AG08396 (cell line): ENCODE measurements at regions not wholly inside any gene's neighbourhood (a gene's known extent, or its start where the extent isn't known, plus 50 kb on each side); places are given as distances from the start of the nearest gene placed in this dataset.
"Not testable (repeated sequence)": the region's sequence is repeated elsewhere in the genome, so short reads cannot be mapped to it uniquely, and the experiment has no call there.

Experiments
- DNase-seq: peaks from one replicate; pipeline ENCODE4 v3.0.0; 2012; ENCODE audit warnings: low spot score, mixed read lengths

- DNase-seq, result no peak
Observed at GRCh38 chr5:39650008-39650762, 225.4 kb upstream of the DAB2 start.

- no peak for DNase-seq
Observed at GRCh38 chr5:39648848-39649227, 224.1 kb upstream of the DAB2 start.

GRCh38 chr5:39648085-39648847, 223.5 kb upstream of the DAB2 start:
- no peak for DNase-seq

DNA sequence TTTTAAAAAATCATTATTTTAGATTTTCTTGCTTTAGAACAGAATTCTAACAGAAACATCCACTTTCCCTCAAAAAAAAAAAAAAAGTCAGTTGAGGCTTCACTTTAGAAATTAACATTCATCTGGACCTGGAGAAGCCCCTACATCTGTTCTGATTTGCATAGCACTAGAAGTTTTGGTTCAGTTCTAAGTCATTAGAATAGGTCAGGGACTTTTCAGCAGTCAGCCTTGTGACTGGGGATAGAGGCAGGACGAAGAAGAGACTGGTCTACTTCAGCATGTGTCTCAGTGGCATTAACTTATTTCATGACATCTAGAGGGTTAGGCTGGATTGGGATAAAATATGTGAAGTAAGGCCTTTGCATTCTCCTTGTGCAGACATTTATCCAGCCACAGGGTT, 215.8 kb upstream of the DAB2 start:
- no peak for DNase-seq

DNA sequence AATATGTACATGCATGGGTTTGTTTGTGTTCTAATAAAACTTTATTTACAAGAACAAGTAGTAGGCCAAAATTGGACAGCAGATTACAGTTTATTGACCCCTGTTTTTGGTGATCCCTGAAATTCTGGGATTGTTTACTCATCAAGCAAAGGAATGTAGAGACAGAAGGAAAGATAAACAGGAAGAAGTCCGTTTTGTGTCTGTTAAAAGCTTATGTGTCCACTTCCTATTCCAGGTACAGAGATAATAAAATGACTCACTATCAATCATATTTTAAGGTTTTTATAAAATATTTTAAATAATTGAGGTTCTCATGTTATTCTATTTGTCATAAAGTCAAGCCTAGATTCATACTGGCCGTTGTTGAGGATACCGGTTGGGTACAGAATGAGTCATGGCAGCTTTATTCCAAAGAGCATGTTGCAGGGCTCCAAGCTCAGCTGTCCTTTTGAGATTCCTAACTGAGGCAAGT, 214.9 kb upstream of the DAB2 start:
- DNase-seq, result peak; percentile 29

DNA sequence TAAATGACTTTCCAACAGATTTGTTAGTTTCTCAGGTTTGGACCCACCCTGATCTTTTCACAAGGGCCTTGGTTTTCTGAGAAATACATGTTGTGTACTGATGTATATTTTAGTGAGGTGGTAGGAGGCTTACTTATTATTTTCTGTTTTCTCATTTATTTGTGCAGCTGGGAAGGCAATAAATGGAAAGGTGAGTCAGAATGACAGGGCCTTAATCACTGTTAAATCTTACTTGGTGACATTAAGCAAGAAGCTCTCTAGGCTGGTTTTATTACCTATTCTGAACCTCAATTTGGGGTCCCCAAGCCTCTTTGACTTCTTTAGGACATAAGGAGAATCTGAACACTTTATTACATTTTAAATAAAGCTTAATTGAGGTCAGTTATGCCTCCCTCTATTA, 214.0 kb upstream of the DAB2 start:
- DNase-seq, result no peak

DNA sequence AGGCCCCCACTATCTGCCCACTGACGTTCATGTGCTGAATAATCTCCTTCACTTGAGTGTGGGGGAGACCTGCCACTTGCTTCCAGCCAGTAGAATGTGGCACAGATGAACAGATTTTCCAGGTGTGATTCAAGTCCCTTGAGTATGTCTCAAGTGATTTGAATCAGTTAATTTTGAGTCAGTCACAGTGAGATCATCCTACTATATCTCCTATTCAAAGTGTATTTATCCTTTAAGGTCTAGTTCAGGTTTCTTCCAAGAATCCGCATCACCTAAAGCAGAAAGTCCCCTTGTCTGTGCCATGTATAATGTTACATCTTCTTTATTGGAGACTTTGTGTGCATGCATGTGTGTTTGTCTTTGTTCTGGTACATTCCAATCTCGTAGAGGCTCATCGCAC, 208.3 kb upstream of the DAB2 start:
- DNase-seq, result no peak

DNA sequence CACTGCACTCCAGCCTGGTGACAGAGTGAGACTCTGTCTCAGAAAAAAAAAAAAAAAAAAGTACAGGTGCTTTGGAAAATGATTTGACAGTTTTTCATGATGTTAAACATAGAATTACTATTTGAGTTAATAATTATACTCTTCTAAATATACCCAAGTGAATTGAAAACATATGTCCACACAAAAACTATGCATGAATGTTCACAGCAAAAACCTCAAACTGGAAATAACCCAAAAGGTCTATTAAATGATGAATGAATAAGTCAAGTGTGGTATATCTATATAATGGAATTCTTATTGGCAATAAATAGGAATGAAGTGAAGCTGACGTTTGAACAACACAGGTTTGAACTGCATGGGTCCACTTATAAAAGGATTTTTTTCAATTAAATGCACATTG, 207.2 kb upstream of the DAB2 start:
- no peak for DNase-seq

- no peak for DNase-seq
Observed at GRCh38 chr5:39629946-39630345, 205.2 kb upstream of the DAB2 start.

GRCh38 chr5:39628348-39628747, 203.6 kb upstream of the DAB2 start:
- no peak for DNase-seq

DNA sequence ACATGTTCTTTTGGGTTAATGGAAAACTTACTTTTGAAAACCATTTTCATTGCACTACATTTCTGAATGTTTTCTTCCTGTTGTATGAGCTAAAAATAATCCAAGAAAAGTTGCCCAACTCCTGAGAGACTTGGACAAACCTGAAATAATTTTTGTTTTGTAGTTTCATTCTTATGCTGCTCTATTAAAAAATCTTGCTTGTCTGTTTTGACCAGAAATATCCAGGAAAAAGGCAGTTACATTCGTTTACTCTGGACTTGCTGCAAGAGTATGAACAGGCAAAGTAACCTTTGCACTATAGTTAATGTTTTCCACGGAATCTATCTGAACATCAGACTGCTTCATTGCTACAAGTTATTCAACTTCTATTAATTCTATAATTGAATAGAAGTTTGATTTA, 200.1 kb upstream of the DAB2 start:
- DNase-seq, result no peak

- peak; percentile 35 for DNase-seq
Observed at GRCh38 chr5:39624268-39624886, 199.6 kb upstream of the DAB2 start.

GRCh38 chr5:39623291-39623865, 198.6 kb upstream of the DAB2 start:
- no peak for DNase-seq

GRCh38 chr5:39622281-39622680, 197.5 kb upstream of the DAB2 start:
- no peak for DNase-seq

DNA sequence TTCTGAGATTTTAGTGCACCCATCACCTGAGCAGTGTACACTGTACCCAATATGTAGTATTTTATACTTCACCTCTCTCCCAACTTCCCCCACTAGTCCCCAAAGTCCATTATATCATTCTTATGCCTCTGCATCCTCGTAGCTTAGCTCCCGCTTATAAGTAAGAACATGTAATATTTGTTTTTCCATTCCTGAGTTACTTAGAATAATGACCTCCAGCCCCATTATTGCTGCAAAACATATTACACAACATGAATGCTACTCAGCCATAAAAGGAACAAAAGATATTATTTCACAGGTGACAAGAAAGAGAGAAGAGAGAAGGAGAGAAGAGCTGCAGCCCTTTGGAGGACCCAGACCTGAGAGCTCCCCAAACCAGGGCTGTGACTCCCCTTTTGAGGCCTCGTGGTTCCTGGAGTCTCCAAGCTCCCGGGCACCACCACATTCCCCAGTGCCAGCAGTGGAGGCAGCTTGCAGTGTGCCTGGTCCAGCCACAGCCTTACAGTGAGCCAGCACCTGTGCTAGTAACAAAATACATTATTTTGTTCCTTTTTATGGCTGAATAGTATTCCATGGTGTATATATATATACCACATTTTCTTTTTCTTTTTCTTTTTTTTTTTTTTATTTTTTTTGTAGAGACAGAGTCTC, 194.5 kb upstream of the DAB2 start:
- no peak for DNase-seq

DNA sequence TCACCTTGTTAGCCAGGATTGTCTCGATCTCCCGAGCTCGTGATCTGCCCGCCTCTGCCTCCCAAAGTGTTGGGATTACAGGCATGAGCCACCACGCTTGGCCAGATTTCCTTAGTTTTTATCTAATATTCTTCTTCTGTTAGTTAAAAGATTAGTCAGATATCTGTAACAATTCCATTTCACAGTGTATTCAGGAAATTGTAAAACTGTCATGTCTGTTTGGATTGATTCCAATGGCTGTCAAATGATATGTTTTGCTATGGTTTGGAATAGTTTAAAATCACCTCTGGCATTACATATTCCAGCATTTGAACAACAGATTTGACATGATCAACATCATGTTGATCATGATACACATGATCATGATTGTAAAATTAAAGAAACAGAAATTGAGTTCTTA, 193.6 kb upstream of the DAB2 start:
- DNase-seq, result no peak

DNA sequence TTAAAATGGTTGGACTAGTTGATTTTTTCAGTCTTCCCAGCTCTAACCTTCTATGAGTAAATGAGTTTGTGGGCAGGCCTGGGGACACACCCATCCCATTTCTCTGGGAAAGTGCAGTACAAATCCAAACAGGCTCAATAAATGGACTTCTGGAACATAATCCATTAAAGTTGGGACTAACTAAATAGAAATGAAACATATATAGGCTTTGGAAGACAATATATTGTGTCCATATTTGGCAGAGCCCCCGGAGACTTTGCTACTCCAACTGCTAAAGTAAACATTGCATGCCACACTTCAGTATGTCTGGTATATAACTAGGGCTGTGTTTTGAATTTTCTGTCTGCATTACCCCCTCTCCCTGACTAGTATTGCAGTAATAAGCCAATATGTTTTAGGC, 191.4 kb upstream of the DAB2 start:
- no peak for DNase-seq

DNA sequence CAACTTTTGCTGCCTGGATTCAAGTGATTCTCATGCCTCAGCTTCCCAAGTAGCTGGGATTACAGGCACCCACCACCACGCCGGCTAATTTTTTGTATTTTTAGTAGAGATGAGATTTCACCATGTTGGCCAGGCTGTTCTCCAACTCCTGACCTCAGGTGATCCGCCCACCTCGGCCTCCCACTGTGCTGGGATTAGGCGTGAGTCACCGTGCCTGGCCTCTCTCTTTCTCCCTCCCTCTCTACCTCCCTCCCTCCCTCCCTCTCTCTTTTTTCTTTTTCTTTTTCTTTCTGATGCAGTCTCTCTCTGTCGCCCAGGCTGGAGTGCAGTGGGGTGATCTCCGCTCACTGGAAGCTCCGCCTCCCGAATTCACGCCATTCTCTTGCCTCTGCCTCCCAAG, 186.3 kb upstream of the DAB2 start:
- not testable (repeated sequence) for DNase-seq

GRCh38 chr5:39608024-39608423, 183.2 kb upstream of the DAB2 start:
- DNase-seq, result no peak

DNA sequence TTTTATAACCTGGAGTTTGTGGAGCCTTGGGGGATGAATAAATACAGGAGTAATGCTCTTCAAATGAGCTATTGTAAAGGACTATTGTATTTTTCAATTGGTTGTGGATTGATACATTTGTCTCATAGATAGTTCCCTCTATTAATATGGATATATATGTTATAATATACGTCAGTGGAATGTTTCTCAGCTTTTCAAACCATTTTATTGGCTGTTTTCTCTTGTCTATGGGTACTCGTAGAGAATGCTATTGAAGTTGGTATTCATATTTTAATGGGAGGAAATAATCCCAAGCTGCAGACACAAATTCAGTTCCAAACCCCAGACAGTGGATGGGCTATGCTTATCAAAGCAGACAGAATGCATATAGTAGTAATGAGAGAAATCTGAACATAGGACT, 181.8 kb upstream of the DAB2 start:
- DNase-seq, result no peak

DNA sequence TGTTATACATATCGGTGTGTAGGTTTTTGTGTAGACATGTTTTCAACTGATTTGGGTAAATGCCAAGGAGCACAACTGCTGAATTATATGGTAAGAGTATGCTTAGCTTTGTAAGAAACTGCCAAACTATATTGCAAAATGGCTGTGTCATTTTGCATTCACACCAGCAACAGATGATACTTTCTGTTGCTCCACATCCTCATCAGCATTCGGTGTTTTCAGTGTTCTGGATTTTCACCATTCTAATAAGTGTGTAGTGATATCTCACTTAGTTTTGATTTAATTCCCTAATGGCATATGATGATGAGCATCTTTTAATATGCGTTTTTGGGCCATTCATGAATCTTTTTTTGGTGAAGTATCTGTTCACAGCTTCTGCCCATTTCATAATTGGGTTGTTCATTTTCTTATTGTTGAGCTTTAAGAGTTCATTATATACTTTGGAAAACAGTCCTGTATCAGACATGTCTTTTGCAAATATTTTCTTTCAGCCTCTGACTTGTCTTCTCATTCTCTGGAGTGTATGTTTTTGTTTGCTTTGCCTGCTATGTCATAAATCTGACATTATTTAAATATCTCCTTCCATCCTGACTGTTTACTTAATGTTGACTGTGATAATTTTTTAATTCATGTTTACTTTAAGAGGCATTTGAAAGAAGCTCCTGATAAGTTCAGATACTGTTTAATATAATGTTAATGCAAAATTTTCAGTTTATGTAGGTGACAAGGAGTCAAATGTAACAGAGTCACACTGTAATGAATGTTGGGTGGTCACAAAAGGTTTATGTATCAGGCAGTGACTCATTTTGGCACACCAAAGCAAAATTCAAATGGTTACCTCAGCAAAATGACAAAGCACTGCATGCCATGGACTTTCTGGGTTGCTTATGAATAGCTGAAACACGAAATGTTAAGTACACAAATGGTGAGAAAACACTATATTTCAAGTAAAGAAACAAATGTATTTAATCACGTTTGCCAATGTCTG, 181.1 kb upstream of the DAB2 start:
- DNase-seq, result peak; percentile 35
